NOMO-1 treated with dmso at 0.1 percent for 144 hours (cell line): ENCODE measurements at regions not wholly inside any gene's neighbourhood (a gene's known extent, or its start where the extent isn't known, plus 50 kb on each side); places are given as distances from the start of the nearest gene placed in this dataset.

Source experiments
- DNase-seq: peaks from one replicate; lab custom pipeline; 2025; ENCODE audit not compliant: unreplicated experiment; lab: John Stamatoyannopoulos, UW

GRCh38 chr14:45381091-45381490, 128.1 kb upstream of the MIS18BP1 start:
- DNase-seq, result no peak

DNA sequence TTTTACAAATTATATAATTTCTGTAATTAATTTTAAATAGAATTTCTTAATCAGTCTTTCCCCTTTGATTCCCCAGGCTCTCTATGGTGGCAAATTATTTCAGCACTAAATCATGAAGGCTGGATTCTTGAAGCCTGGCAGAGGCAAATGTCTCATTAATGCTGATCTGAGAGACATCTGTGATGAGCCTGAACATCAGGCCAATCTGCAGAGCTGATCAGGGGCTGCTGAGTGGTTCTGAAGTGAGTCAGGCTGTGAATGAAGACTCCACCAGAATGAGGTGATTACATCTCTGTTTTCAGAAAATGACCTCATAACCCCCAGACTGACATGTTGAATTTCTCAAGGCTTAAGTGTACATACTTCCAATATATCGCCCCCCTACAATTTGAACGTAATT, 124.2 kb upstream of the MIS18BP1 start:
- no peak for DNase-seq

- DNase-seq, result no peak
Observed at GRCh38 chr14:45373877-45374276, 120.9 kb upstream of the MIS18BP1 start.

- DNase-seq, result no peak
Observed at GRCh38 chr14:45364565-45365156, 111.7 kb upstream of the MIS18BP1 start.

- DNase-seq, result no peak
Observed at GRCh38 chr14:45362505-45362904, 109.5 kb upstream of the MIS18BP1 start.

GRCh38 chr14:45361727-45362126, 108.7 kb upstream of the MIS18BP1 start:
- no peak for DNase-seq

DNA sequence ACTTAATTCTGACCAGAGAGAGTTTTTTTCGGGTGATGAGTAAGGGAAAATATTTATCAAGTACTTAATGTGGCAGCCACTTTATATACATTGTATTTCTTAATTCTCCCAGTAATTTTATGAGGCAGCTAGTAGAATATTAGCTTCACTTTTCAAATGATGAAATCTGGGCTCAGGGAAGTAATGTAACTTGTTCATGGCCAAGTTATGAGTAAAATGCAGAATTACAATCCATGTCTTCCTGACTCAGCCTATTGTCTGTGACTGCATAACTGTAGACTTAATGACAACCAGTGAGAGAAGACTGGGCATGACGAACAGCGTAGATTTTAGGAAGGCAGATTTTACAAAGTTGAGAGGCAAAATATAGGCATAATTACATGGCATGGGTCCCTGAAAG, 106.7 kb upstream of the MIS18BP1 start:
- no peak for DNase-seq

DNA sequence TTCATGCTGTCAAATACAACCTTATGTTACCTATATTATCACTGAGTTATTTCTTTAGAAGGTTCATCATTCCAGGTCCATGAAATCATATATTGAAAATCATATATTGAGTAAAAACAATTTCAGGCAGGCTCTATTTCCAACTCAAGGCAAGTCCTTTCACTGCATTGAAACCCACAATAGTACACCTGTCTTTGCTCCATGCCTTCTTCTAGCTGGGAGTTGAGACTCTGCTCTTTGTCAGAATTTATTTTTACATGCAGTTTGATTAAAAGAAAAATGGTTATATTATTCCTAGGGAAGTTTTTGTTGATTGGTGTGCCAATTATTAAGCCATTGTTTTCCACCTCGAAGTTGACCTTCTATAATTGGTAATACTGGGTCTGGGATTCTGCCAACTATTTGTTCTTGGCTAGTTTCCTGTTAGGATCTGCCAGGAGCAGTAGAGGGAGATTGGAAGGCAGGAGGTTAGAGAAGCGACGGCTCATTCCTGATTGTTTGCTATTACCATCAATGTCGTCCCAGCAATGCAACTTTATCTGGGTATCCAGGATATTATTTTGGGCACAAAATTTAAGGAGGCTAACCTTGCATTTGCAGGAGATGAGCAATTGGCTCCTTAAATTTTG, 79.5 kb upstream of the MIS18BP1 start:
- no peak for DNase-seq

GRCh38 chr14:45308745-45309397, 55.9 kb upstream of the MIS18BP1 start:
- DNase-seq, result no peak
